ENCODE measurements at regions not wholly inside any gene's neighbourhood (a gene's known extent, or its start where the extent isn't known, plus 50 kb on each side); places are given as distances from the start of the nearest gene placed in this dataset.
A peak's percentile ranks its signal among the peaks of the same experiment; 100 is the strongest.
"Not testable (repeated sequence)": the region's sequence is repeated elsewhere in the genome, so short reads cannot be mapped to it uniquely, and the experiment has no call there.

DNA sequence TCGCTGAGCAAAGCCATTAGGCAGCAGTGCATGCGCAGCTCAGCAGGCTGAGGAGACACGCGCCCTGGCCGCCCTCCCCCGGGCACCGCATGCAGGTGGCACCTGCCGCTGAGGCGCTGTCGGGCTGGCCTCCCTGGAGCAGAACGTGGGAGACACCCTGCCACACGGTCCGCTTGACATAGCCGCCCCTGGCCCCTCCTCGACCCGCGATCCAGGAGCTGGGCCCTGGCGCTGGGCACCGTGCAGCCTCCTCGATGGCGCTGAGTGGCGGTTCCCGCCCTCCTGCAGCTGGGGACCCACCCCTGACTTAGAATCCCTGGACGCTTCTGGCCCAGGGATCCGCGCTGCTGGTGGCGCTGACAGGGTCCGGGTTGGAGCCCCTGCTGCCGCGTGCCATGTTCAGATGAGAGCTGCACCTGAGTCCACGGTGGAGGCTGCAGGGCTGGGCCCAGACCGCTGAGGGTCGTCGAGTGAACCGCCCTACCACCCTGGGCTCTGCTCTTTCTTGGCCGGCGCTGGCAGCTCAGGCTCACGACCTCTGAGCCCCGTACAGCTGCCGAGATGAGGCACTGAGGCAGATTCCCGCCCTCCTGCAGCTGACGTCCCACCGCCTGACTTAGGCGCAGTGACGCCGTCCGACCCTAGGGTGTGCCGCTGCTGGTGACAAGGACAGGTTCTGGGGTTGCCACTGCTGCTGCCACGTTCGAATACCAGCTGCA lies 116.8 kb downstream of the OR13A1 start:
- DNase-seq: no peak

DNA sequence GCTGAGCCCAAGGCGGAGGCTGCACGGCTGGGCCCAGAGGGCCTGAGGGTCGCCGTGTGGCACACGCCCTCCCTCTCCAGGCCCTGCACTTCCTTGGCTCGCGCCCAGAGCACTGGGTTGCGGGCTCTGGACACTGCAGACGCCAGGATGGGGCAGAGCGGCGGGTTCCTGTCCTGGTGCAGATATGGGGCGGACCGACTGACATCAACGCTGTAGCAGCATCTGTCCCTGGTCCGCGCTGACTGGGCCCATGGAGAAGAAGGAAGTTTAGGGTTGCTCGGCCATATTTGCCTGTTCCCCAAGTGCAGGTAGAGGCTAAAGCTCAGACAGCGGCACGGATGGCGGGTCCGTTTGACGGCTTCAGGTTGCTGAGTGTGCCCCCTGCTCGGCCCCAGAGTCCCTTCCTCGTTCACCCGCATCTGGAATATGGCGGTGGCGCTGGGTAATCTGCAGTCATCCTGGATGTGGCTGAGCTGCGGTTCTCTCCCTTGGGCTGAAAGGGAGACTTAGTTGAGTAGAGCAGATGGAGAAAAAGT lies 116.1 kb downstream of the OR13A1 start:
- no peak for DNase-seq

DNA sequence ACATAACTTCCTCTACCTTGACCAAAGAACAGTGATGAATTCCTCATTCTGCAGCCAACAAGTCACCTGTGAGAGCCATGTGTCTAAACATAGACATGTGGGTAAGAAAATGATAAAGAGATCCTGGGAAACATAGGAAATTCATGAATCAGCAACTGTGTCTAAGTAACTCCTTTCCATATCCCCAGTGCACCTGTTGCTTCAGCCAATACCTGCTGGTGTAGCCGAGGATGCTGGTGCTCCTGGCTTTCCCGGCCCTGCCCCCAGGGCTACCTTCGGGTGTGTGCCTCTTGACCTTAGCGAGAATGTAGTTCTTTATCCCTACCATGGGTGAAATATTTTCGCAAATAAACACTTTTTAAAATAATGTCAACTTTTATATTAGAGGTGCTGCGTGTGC lies 114.1 kb downstream of the OR13A1 start:
- no peak for DNase-seq

DNA sequence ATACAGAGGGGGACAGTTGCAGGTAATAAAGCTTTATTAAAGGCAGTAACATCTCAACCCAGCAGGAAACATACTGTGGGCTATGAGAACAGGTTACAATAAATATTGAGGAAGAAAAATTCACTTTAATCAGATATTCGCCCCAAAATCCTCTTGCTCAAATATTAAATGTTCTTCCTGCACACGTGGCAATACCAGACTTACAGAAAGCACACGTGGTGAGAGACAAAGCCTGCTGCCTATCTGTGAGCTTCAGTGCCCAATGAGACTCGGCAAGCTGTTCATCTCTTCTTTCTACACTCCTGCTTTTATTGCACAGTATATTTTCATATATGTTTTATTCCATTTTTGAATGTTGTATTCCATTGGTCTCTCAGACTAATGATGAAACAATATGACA lies 113.2 kb downstream of the OR13A1 start:
- DNase-seq: no peak

DNA sequence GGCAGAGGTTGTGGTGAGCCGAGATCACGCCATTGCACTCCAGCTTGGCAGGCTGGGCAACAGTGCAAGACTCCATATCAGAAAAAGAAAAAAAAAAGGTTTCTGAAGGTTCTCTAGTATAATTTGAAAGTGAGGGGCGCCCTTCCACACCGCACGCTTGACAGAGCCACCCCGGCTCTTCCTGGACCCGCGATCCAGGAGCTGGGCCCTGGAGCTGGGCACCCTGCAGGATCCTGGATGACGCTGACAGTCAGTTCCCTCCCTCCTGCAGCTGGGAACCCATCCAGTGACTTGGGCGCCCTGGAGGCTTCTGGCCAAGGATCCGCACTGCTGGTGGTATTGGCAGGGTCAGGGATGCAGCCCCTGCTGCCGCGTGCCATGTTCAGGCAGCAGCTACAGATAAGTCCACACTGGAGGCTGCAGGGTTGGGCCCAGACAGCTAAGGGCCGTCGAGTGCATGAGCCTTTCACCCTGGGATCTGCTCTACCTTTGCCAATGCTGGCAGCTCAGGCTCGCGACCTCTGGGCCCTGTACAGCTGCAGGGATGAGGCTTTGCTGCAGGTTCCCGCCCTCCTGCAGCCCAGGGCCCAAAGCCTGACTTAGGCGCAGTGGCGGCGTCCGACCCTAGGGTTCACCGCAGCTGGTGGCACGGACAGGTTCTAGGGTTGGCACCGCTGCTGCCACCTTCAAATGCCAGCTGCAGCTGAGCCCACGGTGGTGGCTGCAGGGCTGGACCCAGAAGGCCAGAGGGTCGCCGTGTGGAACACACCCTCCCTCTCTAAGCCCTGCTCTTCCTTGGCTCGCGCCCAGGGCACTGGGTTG lies 110.2 kb downstream of the OR13A1 start:
- DNase-seq: no peak

DNA sequence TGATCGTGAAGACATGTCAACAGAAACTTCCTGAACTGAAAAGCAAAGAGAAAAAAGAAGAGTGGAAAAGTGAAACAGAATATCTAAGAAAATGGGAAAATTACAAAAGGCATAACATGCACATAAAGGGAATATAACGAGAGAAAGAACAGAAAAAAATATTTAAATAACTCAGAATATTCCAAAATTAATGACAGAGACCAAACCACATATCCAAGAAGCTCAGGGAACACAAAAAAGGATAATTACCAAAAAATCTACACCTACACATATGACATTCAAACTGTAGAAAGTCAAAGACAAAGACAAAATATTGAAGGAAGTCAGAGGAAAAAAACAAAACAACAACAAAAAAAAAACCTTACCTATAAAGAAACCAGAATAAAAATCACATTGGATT lies 105.5 kb downstream of the OR13A1 start:
- no peak for DNase-seq

DNA sequence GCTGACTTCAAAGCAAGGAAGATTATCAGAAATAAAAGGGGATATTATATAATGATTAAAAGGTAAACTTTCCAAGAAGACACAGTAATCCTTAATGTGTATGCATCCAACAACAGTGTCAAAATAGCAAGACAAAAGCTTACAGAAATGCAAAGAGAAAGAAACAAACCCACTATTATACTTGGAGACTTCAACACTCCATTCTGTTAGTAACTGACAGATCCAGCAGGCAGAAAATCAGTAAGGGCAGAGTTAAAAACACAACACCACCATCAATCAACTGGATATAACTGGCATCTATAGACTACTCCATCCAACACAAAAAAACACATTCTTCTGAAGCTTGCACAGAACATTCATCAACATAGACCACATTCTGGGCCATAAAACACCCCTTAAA lies 103.8 kb downstream of the OR13A1 start:
- DNase-seq: no peak

DNA sequence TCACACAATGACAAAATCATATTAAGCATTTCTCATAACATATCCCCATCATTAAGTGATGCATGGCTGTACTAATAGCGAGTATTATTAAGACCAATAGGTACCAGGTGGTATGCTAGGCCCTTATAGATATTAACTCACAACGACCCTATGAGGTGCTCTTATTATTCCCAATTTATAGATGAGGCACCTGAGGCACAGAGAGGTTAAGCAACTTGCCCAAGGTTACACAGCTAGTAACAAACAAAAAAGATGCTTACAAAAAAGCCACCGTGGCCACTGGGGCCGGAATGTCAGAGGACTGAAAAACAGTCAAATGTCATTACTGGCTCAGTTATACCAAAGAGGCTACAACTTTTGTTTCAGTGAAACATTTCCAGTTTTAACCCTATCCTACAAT lies 96.0 kb downstream of the OR13A1 start:
- DNase-seq: no peak

DNA sequence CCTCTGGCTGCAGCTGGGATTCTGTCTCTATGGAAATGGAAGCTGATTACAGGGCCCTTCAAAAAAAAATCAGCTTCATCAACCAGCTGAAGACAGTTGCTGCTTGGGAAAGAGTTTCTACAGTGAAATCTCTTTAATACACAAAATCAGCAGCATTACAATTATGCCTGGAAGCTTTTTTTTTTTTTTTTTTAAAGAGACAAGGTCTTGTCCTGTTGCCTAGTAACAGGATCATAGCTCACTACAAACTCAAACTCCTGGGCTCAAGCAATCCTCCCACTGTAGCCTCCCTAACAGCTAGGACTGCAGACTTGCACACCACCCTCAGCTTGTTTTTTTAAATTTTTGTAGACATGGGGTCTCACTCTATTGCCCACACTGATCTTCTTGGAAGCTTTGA lies 94.5 kb downstream of the OR13A1 start:
- DNase-seq: no peak

DNA sequence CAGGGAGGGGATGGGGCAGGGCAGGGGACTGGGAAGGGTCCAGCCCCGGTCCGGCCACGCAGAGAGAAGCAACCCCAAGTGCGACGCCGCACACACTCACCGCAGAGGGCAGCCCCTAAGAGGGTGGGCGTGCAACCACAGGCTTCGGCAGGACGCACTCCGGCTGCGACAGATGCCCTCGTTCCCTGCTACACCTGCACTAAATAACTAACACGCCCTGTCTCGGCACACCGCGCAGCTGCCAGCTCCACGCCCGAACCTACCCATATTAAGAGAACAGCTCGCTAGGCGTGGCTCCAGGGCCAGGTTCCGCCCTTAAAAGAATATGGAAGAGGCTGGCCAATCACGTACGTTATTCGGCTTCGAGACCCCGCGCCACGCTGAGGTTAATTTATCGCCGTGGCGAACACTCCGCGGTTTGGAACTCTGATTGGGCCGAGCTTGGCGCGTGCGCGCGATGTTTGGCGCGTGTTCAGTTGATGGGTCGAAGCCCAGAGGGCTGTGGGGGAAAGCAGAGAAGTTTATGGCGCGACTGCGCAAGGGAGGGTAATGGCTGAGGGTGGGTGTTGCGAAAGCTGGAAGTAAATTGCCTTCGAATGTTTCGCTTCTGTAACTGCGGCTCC lies 91.1 kb downstream of the OR13A1 start:
- DNase-seq: no peak

DNA sequence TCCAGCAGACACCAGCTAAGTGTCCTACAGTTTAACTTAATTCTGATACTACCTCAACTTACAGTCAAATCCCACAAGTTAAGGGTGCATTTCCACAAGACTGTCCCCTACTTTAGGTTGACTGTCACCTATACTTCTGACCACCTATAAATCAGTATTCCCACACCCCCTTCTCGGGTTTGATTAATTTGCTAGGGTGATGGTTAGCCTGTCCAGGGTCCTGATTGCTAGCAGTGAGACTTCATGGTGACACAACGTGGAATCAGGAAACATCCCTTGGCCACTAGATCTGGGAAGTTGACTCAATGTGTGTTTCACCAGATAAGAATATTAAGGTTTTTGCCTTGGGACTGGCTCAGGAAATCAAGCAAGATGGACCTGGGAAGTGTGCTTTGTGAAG lies 88.4 kb downstream of the OR13A1 start:
- DNase-seq: no peak

DNA sequence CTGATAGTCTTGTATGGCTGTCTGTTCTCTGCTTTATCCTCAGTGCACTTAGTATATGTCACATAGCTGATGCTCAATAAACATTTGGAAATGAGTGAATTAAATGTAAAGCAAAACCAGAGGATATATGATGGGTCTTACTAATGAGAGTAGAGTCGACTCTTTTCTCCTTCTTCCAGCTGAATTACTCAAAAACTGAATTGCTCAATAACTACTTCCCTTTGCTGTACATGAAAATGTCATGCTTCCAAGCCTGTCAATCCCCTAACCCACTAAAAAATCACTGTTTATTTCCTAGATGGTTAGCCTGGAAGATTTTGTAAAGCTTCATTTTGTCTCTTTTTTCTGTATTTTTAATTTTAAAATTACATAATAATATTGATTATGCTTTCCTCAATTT lies 88.0 kb downstream of the OR13A1 start:
- no peak for DNase-seq

DNA sequence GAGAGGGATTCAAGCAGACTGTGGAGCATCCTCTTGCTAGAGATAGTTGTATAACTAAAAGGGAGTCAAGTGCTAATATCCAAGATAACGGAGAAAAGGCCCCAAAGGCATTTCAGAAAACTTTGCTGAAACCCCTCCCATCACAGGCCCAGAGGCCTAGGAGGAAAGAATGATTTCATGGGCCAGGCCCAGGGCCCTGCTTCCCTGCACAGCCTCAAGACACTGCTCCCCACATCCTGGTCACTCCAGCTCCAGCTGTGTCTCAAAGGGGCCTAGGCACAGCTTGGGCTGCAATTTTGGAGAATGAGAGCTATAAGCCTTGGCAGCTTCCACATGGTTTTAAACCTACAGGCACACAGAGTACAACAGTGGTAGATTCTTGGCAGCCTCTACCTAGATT lies 85.6 kb downstream of the OR13A1 start:
- DNase-seq: no peak

DNA sequence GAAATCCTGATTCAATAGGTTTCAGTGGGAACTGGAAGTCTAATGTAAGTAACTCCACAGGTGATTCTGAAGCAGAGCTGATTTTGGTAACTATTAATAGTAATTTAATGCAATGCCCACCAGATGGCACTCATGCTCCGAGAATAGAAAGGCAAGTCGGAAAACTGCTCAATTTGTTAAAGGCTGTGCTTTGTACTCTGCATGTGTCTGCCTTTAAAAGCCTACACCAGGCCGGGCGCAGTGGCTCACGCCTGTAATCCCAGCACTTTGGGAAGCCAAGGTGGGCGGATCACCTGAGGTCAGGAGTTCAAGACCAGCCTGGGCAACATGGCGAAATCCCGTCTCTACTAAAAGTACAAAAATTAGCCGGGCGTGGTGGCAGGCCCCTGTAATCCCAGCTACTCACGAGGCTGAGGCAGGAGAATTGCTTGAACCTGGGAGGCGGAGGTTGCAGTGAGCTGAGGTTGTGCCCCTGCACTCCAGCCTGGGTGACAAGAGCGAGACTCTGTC lies 80.1 kb downstream of the OR13A1 start:
- DNase-seq: peak; percentile 72

DNA sequence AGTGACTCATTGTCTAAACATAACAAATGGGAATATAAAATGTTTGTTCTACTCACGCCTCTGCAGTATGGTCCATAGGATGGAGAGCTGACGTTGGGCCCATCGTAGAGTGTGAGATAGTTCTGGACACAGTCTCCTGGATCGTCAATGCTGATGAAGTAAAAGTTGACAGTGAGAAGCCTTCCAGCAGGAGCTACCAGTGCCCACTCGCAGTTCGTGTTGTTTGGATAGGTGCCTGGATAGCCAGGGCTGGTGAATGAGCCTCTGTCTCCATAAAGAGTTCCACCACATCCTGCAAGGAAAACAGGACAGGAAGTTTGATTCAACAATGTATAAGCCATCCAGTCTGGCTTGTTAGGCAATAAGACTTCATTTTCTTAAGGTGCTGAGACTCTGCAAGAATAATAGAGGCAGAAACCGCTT lies 79.6 kb downstream of the OR13A1 start:
- no peak for DNase-seq

DNA sequence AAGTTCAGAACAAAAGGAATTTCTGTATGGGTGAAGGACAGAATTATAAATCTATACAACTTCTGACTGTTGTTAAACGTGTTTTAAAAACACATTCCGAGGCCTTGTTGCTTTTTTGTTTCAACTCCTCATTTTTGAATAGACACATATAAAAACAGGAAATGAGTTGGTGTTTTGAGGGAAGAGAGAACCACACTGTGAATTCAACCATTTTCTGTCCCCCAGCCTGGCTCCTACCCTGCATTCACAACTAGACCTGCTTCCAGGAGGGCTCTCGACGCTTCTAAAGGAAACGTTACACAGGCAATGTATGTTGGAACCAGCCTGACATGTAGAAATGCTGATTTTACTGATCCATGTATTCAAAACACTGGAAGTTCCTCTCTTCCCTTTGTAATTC lies 76.5 kb downstream of the OR13A1 start:
- DNase-seq: no peak

DNA sequence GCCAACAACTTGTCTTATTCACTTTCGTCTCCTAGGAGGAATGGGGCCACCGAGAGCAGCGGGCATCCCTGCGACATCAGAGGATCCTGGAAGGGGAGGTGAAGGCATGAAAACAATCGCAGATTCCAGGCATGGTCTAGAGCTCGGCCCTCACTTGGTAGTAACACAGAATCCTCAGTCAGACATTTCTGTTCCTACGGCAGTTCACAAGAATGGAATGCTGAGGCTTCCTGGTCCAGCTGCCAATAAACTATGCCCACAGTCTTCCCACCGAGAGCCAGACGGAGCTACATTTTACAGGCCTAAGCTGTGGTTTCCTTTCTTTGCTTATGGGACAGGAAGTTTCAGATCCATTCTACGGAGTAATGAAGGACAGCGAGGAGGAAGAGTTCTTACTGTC lies 75.8 kb downstream of the OR13A1 start:
- DNase-seq: no peak

DNA sequence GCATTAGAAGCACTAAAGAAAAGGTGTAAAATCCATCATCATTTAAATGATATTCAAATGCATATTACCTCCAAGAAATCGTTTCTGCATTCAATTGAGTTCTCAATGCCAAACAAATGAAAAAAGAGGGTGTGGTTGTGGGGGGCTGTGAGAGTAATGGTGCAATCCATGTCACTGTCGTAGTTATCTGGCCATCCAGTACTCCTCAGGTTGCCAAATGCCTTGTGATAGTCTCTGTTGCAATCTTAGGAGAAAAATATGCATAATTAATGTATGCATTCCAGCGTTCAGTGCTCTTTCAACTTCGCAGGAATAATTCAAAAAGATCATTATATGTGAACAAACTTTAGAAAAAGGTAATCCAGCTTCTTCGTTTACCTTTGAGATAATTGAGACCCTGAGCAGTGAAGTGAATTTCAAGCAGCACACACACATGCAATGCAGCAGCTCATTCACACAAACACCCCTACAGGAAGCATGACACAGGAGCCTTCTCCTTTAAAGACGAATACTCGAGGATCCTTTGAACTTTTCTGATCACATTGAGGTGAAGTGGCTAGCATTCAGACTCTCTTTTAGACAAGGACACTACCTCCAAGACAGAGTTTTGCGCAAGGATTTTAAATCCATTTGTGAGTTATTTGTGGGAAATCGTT lies 73.4 kb downstream of the OR13A1 start:
- DNase-seq: no peak

DNA sequence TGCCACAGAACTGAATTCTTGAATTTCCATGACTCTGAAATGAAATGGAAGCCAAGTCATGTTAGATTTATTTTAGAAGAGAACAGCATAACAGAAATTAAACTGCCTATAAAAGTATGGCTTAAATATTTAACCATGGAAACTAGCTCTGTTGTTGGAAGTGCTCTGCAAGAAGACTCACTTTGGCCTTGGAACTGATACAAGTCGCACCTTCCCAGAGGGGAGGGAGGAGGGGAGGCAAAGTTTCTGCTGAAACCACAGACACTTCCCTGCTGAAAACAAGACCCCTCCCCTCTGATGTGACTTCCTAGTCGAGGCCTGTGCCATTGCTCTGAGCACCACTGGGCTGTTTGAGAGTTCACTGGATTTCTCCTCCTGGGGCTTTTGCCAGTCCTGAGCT lies 72.1 kb downstream of the OR13A1 start:
- DNase-seq: no peak

DNA sequence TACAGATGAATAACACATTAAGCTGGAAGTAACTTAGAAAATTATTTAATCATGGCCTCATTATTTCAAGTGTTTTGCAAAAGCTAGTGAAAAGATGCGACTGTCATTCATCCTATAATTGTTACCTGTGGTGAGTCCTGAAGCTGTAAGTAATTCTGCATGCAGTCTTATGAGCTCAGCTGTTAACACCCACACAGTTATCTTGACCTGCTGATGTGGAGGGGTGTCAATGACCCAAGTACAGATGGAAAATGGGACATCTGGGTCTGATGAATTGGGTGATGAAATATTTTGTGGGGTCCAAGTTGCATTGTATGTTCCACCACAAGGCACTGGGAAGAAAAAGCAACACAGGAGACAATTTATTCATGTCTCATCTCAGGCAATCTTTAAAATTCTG lies 68.9 kb downstream of the OR13A1 start:
- no peak for DNase-seq

DNA sequence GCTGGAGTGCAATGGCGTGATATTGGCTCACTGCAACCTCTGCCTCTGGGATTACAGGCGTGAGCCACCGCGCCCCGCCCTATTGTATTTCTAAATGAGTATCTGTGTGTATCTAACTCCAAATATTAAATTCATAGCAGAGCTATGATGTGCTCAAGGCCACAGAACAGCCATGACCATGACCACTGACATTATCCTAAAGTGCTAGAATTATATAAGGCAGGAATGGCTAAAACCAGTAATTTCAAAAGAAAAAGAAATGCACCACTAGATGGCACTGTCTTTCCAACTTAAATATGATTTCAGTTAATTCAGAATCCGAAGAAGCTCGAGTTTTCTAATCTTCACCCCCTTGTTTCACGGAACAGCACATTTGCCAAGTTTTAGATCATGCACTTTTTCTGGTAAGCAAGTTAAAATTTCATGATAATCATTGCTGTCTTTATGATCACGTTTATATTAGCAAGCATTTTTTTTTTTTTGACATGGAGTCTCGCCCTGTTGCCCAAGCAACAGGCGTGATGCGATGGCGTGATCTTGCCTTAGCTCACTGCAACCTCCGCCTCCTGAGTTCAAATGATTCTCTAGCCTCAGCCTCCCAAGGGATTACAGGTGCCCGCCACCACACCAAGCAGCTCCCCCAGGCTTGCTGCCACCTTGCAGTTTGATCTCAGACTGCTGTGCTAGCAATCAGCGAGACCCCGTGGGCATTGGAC lies 65.3 kb downstream of the OR13A1 start:
- peak; percentile 67 for DNase-seq

DNA sequence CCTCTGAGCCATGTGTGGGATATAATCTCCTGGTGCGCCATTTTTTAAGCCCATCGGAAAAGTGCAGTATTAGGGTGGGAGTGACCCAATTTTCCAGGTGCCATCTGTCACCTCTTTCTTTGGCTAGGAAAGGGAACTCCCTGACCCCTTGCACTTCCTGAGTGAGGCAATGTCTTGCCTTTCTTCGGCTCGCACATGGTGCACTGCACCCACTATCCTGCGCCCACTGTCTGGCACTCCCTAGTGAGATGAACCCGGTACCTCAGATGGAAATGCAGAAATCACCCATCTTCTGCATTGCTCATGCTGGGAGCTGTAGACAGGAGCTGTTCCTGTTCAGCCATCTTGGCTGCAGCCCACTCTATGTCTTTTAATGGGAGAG lies 64.7 kb downstream of the OR13A1 start:
- DNase-seq: not testable (repeated sequence)
